DOHH2 (cell line): ENCODE measurements at regions not wholly inside any gene's neighbourhood (a gene's known extent, or its start where the extent isn't known, plus 50 kb on each side); places are given as distances from the start of the nearest gene placed in this dataset.

Source experiments
- H3F3A ChIP-seq: fragments of 200-600 bp; sonication (generic), shearing (Covaris generic); 2 replicates; pipeline ENCODE4 v1.6.0; 2016; ENCODE audit warnings: antibody characterized with exemption, mild to moderate bottlenecking; ENCODE audit not compliant: control insufficient read depth, insufficient read depth
- H3K27ac ChIP-seq: fragments of 200-600 bp; sonication (generic); 2 replicates; pipeline ENCODE4 v1.5.1; 2014; ENCODE audit warnings: low read depth, mild to moderate bottlenecking, low read length, moderate library complexity
- H3K27me3 ChIP-seq: fragments of 200-600 bp; sonication (generic); 2 replicates; pipeline ENCODE4 v1.6.1; 2014; ENCODE audit warnings: mild to moderate bottlenecking, low read length, mixed read lengths; ENCODE audit not compliant: control insufficient read depth
- H3K36me3 ChIP-seq: fragments of 200-600 bp; sonication (generic); 2 replicates; pipeline ENCODE4 v1.6.1; 2014; ENCODE audit warnings: mild to moderate bottlenecking, low read length, moderate library complexity, mixed read lengths; ENCODE audit not compliant: control insufficient read depth
- H3K4me1 ChIP-seq: fragments of 200-600 bp; sonication (generic); 2 replicates; pipeline ENCODE4 v1.6.1; 2014; ENCODE audit warnings: mild to moderate bottlenecking, low read length, mixed read lengths; ENCODE audit not compliant: control insufficient read depth
- H3K4me2 ChIP-seq: fragments of 200-600 bp; sonication (generic); 2 replicates; pipeline ENCODE4 v1.6.0; 2014; ENCODE audit warnings: mild to moderate bottlenecking, low read length, moderate library complexity
- H3K4me3 ChIP-seq: fragments of 200-600 bp; sonication (generic); 2 replicates; pipeline ENCODE4 v1.5.1; 2014; ENCODE audit warnings: mild to moderate bottlenecking, low read length, mixed read lengths
- H3K79me2 ChIP-seq: fragments of 200-600 bp; sonication (generic); 2 replicates; pipeline ENCODE4 v1.6.1; 2014; ENCODE audit warnings: mild to moderate bottlenecking, low read length, mixed read lengths; ENCODE audit not compliant: control insufficient read depth
- H3K9me2 ChIP-seq: fragments of 200-600 bp; sonication (generic); replicated peaks from 2 replicates; pipeline ENCODE4 v1.6.1; 2014; ENCODE audit warnings: mild to moderate bottlenecking, low read length, mixed read lengths; ENCODE audit not compliant: control insufficient read depth
- H3K9me3 ChIP-seq: fragments of 200-600 bp; sonication (generic); 2 replicates; pipeline ENCODE4 v1.6.1; 2014; ENCODE audit warnings: antibody characterized with exemption, low read length, mixed read lengths; ENCODE audit not compliant: control insufficient read depth, insufficient read depth
- H4K20me1 ChIP-seq: fragments of 200-600 bp; sonication (generic); 2 replicates; pipeline ENCODE4 v1.6.0; 2014; ENCODE audit warnings: low read depth, mild to moderate bottlenecking, antibody characterized with exemption, low read length, moderate library complexity; ENCODE audit not compliant: control insufficient read depth, insufficient read depth
- CTCF ChIP-seq: fragments of 200-600 bp; sonication (generic); IDR thresholded peaks from one replicate; pipeline ENCODE4 v1.5.1; 2014; ENCODE audit warnings: antibody characterized with exemption, mild to moderate bottlenecking, low read depth, low read length; ENCODE audit not compliant: poor library complexity, severe bottlenecking
- EZH2phosphoT487 ChIP-seq: fragments of 200-600 bp; sonication (generic); IDR thresholded peaks from 2 replicates; pipeline ENCODE4 v1.6.1; 2017; ENCODE audit warnings: borderline replicate concordance, mild to moderate bottlenecking, antibody characterized with exemption, low read length, moderate library complexity, mixed read lengths

- no peaks in the 10 kb centered on the region for H3K79me2 ChIP-seq
Observed at GRCh38 chr2:38203446-38203810, 127.5 kb upstream of the CYP1B1 start.

GRCh38 chr2:38202713-38203445 is 126.9 kb upstream of the CYP1B1 start:
- no peak for TF ChIP-seq EZH2phosphoT487
- no peak for TF ChIP-seq CTCF
- H3K36me3 ChIP-seq: no peaks in the 10 kb centered on the region
- no peaks in the 10 kb centered on the region for H3K79me2 ChIP-seq
- H3K4me2 ChIP-seq: no peak overlapping the region
- H3K4me3 ChIP-seq: no peak overlapping the region
- H4K20me1 ChIP-seq: no peaks in the 10 kb centered on the region
- no peaks in the 10 kb centered on the region for H3K4me1 ChIP-seq
- H3K27me3 ChIP-seq: peaks cover 9% of the 10 kb centered on the region
- no peaks in the 10 kb centered on the region for H3K9me3 ChIP-seq
- no peaks in the 10 kb centered on the region for H3K9me2 ChIP-seq
- no peaks in the 10 kb centered on the region for H3F3A ChIP-seq
- H3K27ac ChIP-seq: no peak overlapping the region

More at GRCh38 chr2:38203446-38203810, 127.5 kb upstream of the CYP1B1 start:
- H3K36me3 ChIP-seq: no peaks in the 10 kb centered on the region
- H3K27ac ChIP-seq: no peak overlapping the region
- no peak overlapping the region for H3K4me3 ChIP-seq
- H3K9me3 ChIP-seq: no peaks in the 10 kb centered on the region
- no peak overlapping the region for H3K4me2 ChIP-seq
- H3K4me1 ChIP-seq: no peaks in the 10 kb centered on the region
- H3K9me2 ChIP-seq: no peaks in the 10 kb centered on the region
- peaks cover 13% of the 10 kb centered on the region for H3K27me3 ChIP-seq
- no peaks in the 10 kb centered on the region for H4K20me1 ChIP-seq
- H3F3A ChIP-seq: no peaks in the 10 kb centered on the region
- no peak for TF ChIP-seq CTCF
- no peak for TF ChIP-seq EZH2phosphoT487

- no peaks in the 10 kb centered on the region for H3K9me2 ChIP-seq
- H3K9me3 ChIP-seq: no peaks in the 10 kb centered on the region
- H3K4me1 ChIP-seq: no peaks in the 10 kb centered on the region
- TF ChIP-seq CTCF (no peak), EZH2phosphoT487 (no peak)
- H3K4me2 ChIP-seq: no peak overlapping the region
- no peak overlapping the region for H3K27ac ChIP-seq
- H4K20me1 ChIP-seq: no peaks in the 10 kb centered on the region
- no peak overlapping the region for H3K4me3 ChIP-seq
- H3K79me2 ChIP-seq: no peaks in the 10 kb centered on the region
- no peaks in the 10 kb centered on the region for H3K36me3 ChIP-seq
- peaks cover 9% of the 10 kb centered on the region for H3K27me3 ChIP-seq
- no peaks in the 10 kb centered on the region for H3F3A ChIP-seq
Observed at GRCh38 chr2:38201784-38202183, 125.8 kb upstream of the CYP1B1 start.
